ENCODE measurements at regions not wholly inside any gene's neighbourhood (a gene's known extent, or its start where the extent isn't known, plus 50 kb on each side); places are given as distances from the start of the nearest gene placed in this dataset.
"Not testable (repeated sequence)": the region's sequence is repeated elsewhere in the genome, so short reads cannot be mapped to it uniquely, and the experiment has no call there.

DNA sequence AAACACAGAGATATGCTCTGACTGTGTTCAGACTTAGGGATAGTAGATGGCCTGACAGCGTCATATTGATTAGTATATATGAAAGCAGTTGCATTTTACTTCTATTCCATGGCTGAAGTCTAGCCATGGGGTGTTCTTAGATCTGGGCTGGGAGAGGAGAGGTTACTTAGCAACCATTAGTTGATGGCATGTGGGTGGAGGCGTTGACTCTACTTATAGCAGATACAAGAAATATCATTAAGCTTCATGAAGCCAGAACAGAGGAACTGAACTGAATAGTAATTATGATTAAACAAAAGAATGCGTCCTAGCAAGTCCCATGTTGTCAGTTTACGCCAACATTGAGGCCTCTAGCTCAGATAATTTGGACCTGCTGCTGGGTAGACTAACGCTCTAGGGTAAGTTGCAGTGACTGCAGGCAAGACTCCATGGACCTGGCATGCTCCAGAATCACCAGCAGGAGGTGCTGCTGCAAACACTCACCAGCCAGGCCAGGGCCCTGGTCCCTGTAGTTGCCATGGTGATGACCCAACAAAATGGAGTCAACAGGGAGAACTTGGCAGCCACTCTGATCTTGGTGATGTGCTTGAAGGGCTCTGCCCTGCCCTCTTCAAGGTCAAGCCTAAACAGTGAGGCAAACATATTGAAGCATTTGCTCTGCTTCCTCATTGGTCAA, 477.3 kb downstream of the PREX1 start:
- no peak for DNase-seq

- DNase-seq = no peak
Observed at GRCh38 chr20:48349656-48350055, 478.1 kb downstream of the PREX1 start.

DNA sequence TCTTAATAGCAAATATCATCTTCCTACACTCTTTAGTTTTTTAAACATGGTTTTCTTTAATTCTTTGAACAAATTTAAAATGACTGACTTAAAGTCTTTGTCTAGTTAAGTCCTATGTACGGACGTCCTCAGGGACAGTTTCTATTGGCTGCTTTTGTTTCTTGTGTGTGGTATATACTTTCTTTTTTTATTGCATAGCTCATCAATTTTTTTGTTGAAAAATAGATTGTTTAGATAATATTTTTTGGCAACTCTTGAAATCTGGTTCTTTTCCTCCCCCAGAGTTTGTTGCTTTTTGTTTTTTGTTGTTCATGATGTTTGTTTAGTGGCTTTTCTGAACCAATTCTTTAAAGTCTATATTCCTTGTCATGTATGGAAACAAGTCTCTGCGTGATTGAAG, 479.8 kb downstream of the PREX1 start:
- DNase-seq = no peak

GRCh38 chr20:48342822-48343513, 484.8 kb downstream of the PREX1 start:
- DNase-seq = no peak

DNA sequence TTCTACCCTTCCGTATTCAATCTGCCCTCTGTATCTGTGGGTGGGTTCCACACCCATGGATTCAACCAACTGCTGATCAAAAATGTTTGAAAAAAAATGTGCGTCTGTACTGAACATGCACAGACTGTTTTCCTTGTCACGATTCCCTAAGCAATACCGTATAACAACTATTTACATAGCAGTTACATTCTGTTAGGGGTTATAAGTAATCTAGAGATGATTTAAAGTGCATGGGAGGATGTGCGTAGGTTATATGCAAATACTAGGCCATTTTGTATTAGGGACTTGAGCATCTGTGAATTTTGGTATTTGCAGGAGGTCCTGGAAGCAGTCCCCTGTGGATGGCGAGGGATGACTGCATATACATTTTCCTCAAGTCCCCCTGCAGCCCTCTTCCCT, 486.9 kb downstream of the PREX1 start:
- DNase-seq = no peak

DNA sequence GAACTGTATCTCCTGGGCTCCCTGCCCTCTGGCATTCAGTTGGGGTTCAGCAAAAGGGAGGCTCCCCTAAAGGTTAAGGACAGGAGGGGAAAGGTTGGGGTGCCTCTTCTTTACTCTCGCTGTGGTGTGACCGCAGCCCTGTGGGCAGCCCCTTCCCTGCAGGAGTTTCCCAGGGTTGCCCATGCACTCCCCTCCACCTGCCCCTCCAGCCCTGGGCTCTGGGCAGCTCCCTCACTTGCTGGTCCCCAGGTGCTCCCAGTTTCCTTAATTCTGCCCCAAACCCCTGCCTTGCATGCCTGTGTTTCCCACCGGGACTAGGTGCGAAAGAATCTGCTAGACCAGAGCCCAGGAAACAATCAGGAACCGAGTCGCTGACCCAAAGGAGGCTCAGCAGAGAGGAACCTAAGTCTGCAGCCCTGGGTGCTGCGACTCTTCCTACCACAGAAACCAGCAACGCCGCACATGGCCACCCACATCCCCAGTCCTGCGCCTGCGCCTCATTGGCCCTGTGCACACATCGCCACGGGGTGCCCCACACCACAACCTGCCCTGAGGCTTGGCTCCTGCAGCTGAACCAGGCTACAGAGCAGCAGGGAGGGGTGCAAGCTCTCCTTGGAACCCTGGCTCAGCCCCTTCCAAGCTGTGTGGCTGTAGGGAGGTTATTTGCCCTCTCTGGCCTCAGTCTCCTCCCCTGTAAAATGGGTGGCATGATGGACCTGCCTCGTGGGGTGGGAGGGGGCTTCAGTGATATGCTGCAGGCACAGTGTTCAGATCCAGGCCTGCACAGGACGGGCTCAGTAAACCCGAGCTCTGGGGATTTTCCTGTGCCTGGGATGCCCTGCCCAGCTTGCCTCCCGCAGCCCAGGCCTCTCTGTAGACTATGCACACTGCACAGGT, 487.6 kb downstream of the PREX1 start:
- DNase-seq = no peak

- no peak for DNase-seq
Observed at GRCh38 chr20:48339190-48339985, 488.4 kb downstream of the PREX1 start.

GRCh38 chr20:48338717-48339116, 489.1 kb downstream of the PREX1 start:
- no peak for DNase-seq

DNA sequence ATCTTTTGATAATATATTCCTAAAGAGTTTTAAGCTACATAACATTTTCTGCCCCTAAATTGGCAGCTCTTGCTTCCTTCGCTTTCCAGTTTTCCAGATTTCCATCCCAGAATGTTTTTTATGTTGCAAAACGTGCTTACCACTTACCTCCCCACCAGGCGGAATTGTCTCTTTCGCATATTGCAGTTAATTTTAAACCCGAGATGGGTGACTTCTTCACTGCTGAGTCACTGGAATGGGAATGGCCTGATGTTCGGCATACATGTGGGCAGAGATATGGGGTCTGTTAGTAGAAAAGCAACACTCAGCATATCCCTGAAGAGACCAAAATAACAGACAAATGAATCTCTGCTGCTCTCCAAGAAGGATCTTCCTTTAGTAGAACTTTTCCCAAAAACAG, 491.2 kb downstream of the PREX1 start:
- DNase-seq = no peak

GRCh38 chr20:48335308-48336050, 492.3 kb downstream of the PREX1 start:
- DNase-seq = no peak

- DNase-seq = no peak
Observed at GRCh38 chr20:48333707-48334106, 494.1 kb downstream of the PREX1 start.

- no peak for DNase-seq
Observed at GRCh38 chr20:48332555-48332954, 495.2 kb downstream of the PREX1 start.

DNA sequence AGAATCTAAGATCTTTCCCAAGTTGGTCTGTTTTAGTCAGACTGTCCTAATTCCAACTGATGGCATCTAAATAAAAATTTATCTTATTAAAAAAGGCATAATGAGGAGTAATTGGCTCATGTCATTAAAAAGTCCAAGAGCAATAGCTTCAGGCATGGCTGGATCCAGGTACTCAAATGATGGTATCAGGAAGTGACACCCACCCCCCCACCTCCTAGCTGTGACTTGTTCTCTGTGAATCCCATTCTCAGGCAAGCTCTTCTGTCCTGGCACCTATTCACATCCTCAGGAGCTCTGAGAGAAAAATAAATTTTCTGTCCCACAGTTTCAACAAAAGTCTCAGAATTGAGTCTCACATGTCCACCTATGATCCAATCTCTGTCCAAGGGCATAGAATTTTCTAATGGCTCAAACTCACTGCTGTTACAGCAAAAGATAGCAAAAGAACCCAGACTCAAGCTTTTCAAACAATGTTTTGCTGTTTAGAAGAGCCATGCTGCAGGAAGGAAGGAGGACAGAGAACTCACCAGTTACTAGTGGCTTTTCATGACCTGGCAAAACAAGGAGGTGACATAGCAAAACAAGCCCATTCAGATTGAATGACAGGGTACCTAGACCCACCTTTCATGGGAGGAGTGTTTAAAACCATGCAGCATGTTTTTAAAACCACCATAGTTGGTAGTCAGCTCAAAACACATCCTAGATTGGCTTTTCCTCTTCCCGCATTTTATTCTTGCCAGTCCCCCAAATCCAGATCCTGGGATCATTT, 496.1 kb downstream of the PREX1 start:
- DNase-seq = no peak

- DNase-seq = no peak
Observed at GRCh38 chr20:48329676-48330664, 497.8 kb downstream of the PREX1 start.

- no peak for DNase-seq
Observed at GRCh38 chr20:48329031-48329615, 498.7 kb downstream of the PREX1 start.

GRCh38 chr20:48327848-48328247, 500.0 kb downstream of the PREX1 start:
- not testable (repeated sequence) for DNase-seq

GRCh38 chr20:48326868-48327267, 500.9 kb downstream of the PREX1 start:
- DNase-seq = no peak

- DNase-seq = no peak
Observed at GRCh38 chr20:48326434-48326691, 501.4 kb downstream of the PREX1 start.

GRCh38 chr20:48325656-48326433, 502.0 kb downstream of the PREX1 start:
- no peak for DNase-seq

Measured in CD4-positive, alpha-beta T cell treated with Interferon alpha-2 for 1 hour (primary cell).